Left ventricle myocardium superior (tissue), 1 donor: ENCODE measurements at regions not wholly inside any gene's neighbourhood (a gene's known extent, or its start where the extent isn't known, plus 50 kb on each side); places are given as distances from the start of the nearest gene placed in this dataset.
"Not testable (repeated sequence)": the region's sequence is repeated elsewhere in the genome, so short reads cannot be mapped to it uniquely, and the experiment has no call there.

ENCODE experiments used
- ATAC-seq: fragments of 200-7000 bp; cut with Tn5 transposase; one replicate; pipeline ENCODE4 v1.9.1; 2020; ENCODE audit warnings: mild to moderate bottlenecking, moderate library complexity
- DNase-seq: peaks from one replicate; pipeline ENCODE4 v3.0.0-alpha.2; 2020
- intact Hi-C: fragments of 100-400 bp; cut with micrococcal nuclease; formaldehyde crosslinking; loops from one replicate; pipeline ENCODE4 v1.11.0; 2022
- donor health status: DM: no; HTN: yes; CAD: no; lungs with severe emphysema.

- intact Hi-C loops = no loop called here
- DNase-seq = no peak
- no peak for ATAC-seq
Measured at GRCh38 chr22:23501708-23502107, 78.4 kb downstream of the IGLL1 start.

GRCh38 chr22:23501261-23501619 is 78.8 kb downstream of the IGLL1 start:
- ATAC-seq = no peak
- intact Hi-C loops = no loop called here
- no peak for DNase-seq

GRCh38 chr22:23500508-23501260 is 79.4 kb downstream of the IGLL1 start:
- DNase-seq = no peak
- no peak for ATAC-seq
- intact Hi-C loops = no loop called here

GRCh38 chr22:23499845-23500500 is 80.1 kb downstream of the IGLL1 start:
- no peak for ATAC-seq
- intact Hi-C loops = no loop called here
- no peak for DNase-seq

- DNase-seq (no peak), ATAC-seq (no peak)
- intact Hi-C loops = no loop called here
Measured at GRCh38 chr22:23498811-23499798, 81.0 kb downstream of the IGLL1 start.

GRCh38 chr22:23497889-23498288 is 82.2 kb downstream of the IGLL1 start:
- intact Hi-C loops, DNase-seq, ATAC-seq: not testable (repeated sequence)

- no peak for DNase-seq
- ATAC-seq = no peak
- intact Hi-C loops = no loop called here
Measured at GRCh38 chr22:23497016-23497885, 82.8 kb downstream of the IGLL1 start.

GRCh38 chr22:23496445-23496833 is 83.7 kb downstream of the IGLL1 start:
- intact Hi-C loops = no loop called here

GRCh38 chr22:23495614-23496444 is 84.3 kb downstream of the IGLL1 start:
- intact Hi-C loops = no loop called here
- ATAC-seq = no peak
- no peak for DNase-seq

More at GRCh38 chr22:23496445-23496833, 83.7 kb downstream of the IGLL1 start:
- no peak for ATAC-seq
- no peak for DNase-seq

- intact Hi-C loops = no loop called here
- DNase-seq (no peak), ATAC-seq (no peak)
Measured at GRCh38 chr22:23494930-23495266, 85.2 kb downstream of the IGLL1 start.

- intact Hi-C loops = no loop called here
- no peak for ATAC-seq
- no peak for DNase-seq
Measured at GRCh38 chr22:23485490-23485889, 94.6 kb downstream of the IGLL1 start.

- no peak for DNase-seq
- no peak for ATAC-seq
- intact Hi-C loops = no loop called here
Measured at GRCh38 chr22:23484651-23485050, 95.4 kb downstream of the IGLL1 start.

GRCh38 chr22:23481369-23481768 is 98.7 kb downstream of the IGLL1 start:
- no peak for ATAC-seq
- DNase-seq = no peak
- intact Hi-C loops = no loop called here

GRCh38 chr22:23478175-23478574 is 101.9 kb downstream of the IGLL1 start:
- DNase-seq (no peak), ATAC-seq (no peak)
- intact Hi-C loops = no loop called here

- ATAC-seq, DNase-seq, intact Hi-C loops: not testable (repeated sequence)
Measured at GRCh38 chr22:23474531-23474930, 105.6 kb downstream of the IGLL1 start.

- intact Hi-C loops = no loop called here
- no peak for DNase-seq
- ATAC-seq = no peak
Measured at GRCh38 chr22:23473901-23474300, 106.2 kb downstream of the IGLL1 start.

GRCh38 chr22:23472376-23472775 is 107.7 kb downstream of the IGLL1 start:
- DNase-seq, ATAC-seq, intact Hi-C loops: not testable (repeated sequence)

- DNase-seq (no peak), ATAC-seq (no peak)
- intact Hi-C loops = no loop called here
Measured at GRCh38 chr22:23471698-23472097, 108.4 kb downstream of the IGLL1 start.
